Transverse colon (tissue), 4 donors: ENCODE measurements at regions not wholly inside any gene's neighbourhood (a gene's known extent, or its start where the extent isn't known, plus 50 kb on each side); places are given as distances from the start of the nearest gene placed in this dataset.

Source experiments
- CTCF ChIP-seq, 5 experiments: fragments of 200-600 bp in 3 of 5; fragments of 450-650 bp in 2 of 5; sonication (generic) in 3 of 5; IDR thresholded peaks; 1 replicate in 2 of 5; 2 replicates in 3 of 5; pipeline ENCODE4 v1.5.1; 2016 to 2017; ENCODE audit warnings: antibody characterized with exemption in 5 of 5, inconsistent platforms in 3 of 5, mild to moderate bottlenecking in 2 of 5, moderate library complexity in 1 of 5
- EP300 ChIP-seq: sonication (generic); formaldehyde crosslinking; IDR thresholded peaks from one replicate; pipeline ENCODE4 v1.6.1; 2017; ENCODE audit warnings: antibody characterized with exemption, low read depth
- POLR2A ChIP-seq: fragments of 450-650 bp; IDR thresholded peaks from one replicate; pipeline ENCODE4 v1.6.1; 2016; ENCODE audit warnings: antibody characterized with exemption, mild to moderate bottlenecking, moderate library complexity
- POLR2AphosphoS5 ChIP-seq, 3 donors: sonication (generic); formaldehyde crosslinking; IDR thresholded peaks; one replicate each; pipeline ENCODE4 v1.6.1; 2016; ENCODE audit warnings: antibody characterized with exemption in 3 of 3

GRCh38 chr2:211014376-211014775 lies 458.0 kb downstream of the CPS1 start:
- TF ChIP-seq CTCF (IDR thresholded peaks at IDR 0.05): no peak
- no peak for TF ChIP-seq POLR2A
- TF ChIP-seq POLR2AphosphoS5 (IDR thresholded peaks at IDR 0.05): no peak
- TF ChIP-seq EP300: no peak
